HepG2 (cell line): ENCODE measurements at regions not wholly inside any gene's neighbourhood (a gene's known extent, or its start where the extent isn't known, plus 50 kb on each side); places are given as distances from the start of the nearest gene placed in this dataset.

ENCODE experiments used
- ATAC-seq: fragments of 200-7000 bp; cut with Tn5 transposase; 3 replicates; pipeline ENCODE4 v1.9.1; 2020; ENCODE audit warnings: mild to moderate bottlenecking, moderate library complexity
- BruUV-seq: library from RNA; stranded (reverse); fragments of 400-500 nt; replicated peaks from 2 replicates; lab custom pipeline; 2021; lab: Mats Ljungman, UMichigan
- CTCF ChIA-PET: fragments of 300-600 bp; formaldehyde crosslinking; extraction: SDS; loops from one replicate; lab custom pipeline; 2021; ENCODE audit warnings: low total read pairs, inconsistent platforms, low intra/inter-chr PET ratio; lab: Yijun Ruan, JAX
- POLR2A ChIA-PET: fragments of 350-600 bp; sonication (Branson Sonifier 250); formaldehyde crosslinking; loops from one replicate; lab custom pipeline; 2020; ENCODE audit warnings: antibody characterized with exemption, inconsistent platforms; lab: Yijun Ruan, JAX
- DNase-seq: peaks from one replicate; pipeline ENCODE4 v3.0.0-alpha.2; 2015; ENCODE audit warnings: low spot score
- FAIRE-seq: peaks from 3 replicates; lab custom pipeline; 2011; peaks lifted over from hg19 to GRCh38; lab: Jason Lieb, UNC
- H2AFZ ChIP-seq: one replicate; pipeline ENCODE4 v1.6.1; 2011; ENCODE audit warnings: low read length, inconsistent platforms
- H3K27ac ChIP-seq: fragments of 300-600 bp; 3 replicates; pipeline ENCODE4 v1.8.0; 2011; ENCODE audit warnings: mixed run types, mild to moderate bottlenecking, mixed read lengths, low read length, inconsistent platforms; ENCODE audit not compliant: insufficient read depth; ENCODE audit errors: extremely low read length
- H3K27me3 ChIP-seq, 2 experiments: fragments of 200-600 bp in 1 of 2; 2 replicates in 1 of 2; 3 replicates in 1 of 2; pipeline versions ENCODE4 v1.6.0 to v1.8.0; 2011; ENCODE audit warnings: low read length in 2 of 2, mild to moderate bottlenecking in 2 of 2, moderate library complexity in 2 of 2, inconsistent platforms in 1 of 2; ENCODE audit not compliant: insufficient read depth in 2 of 2, control insufficient read depth in 1 of 2
- H3K36me3 ChIP-seq, 2 experiments: fragments of 200-600 bp in 1 of 2; replicated peaks in 1 of 2; 2 replicates in 1 of 2; 3 replicates in 1 of 2; pipeline versions ENCODE4 v1.5.1 to v1.8.0; 2011; ENCODE audit warnings: low read length in 2 of 2, inconsistent platforms in 1 of 2; ENCODE audit not compliant: insufficient read depth in 2 of 2, control insufficient read depth in 1 of 2
- H3K4me1 ChIP-seq: 2 replicates; pipeline ENCODE4 v1.5.1; 2012; ENCODE audit warnings: low read length, inconsistent platforms; ENCODE audit not compliant: insufficient read depth
- H3K4me2 ChIP-seq: 2 replicates; pipeline ENCODE4 v1.6.0; 2011; ENCODE audit warnings: low read depth, low read length, inconsistent platforms
- H3K4me3 ChIP-seq, 3 experiments: fragments of 200-600 bp in 1 of 3; sonication (generic), shearing (Covaris generic) in 1 of 3; replicated peaks in 1 of 3; 2 replicates each; pipeline ENCODE4 v1.5.1; 2011 to 2016; ENCODE audit warnings: low read length in 3 of 3, inconsistent platforms in 2 of 3, low read depth in 2 of 3, mild to moderate bottlenecking in 2 of 3, control low read depth in 1 of 3, mixed read lengths in 1 of 3; ENCODE audit not compliant: insufficient read depth in 1 of 3
- H3K79me2 ChIP-seq: one replicate; pipeline ENCODE4 v1.6.1; 2011; ENCODE audit warnings: low read length, inconsistent platforms; ENCODE audit not compliant: insufficient read depth
- H3K9ac ChIP-seq: 2 replicates; pipeline ENCODE4 v1.6.0; 2011; ENCODE audit warnings: mild to moderate bottlenecking, low read depth, low read length, inconsistent platforms; ENCODE audit not compliant: insufficient read depth
- H3K9me3 ChIP-seq: 2 replicates; pipeline ENCODE4 v1.5.1; 2012; ENCODE audit warnings: mild to moderate bottlenecking, low read length
- H4K20me1 ChIP-seq: 2 replicates; pipeline ENCODE4 v1.6.0; 2011; ENCODE audit warnings: inconsistent platforms, mild to moderate bottlenecking, low read length, moderate library complexity; ENCODE audit not compliant: insufficient read depth
- CBX2 ChIP-seq, 2 experiments: fragments of 200-600 bp in 1 of 2; sonication (generic); formaldehyde crosslinking in 1 of 2; IDR thresholded peaks; 2 replicates each; pipeline versions ENCODE4 v1.7.0 to v1.8.1; 2018 to 2022; ENCODE audit warnings: low read depth in 2 of 2, low read length in 1 of 2, mild to moderate bottlenecking in 1 of 2, missing genetic modification reagents in 1 of 2
- GFI1 ChIP-seq: sonication (generic); formaldehyde crosslinking; IDR thresholded peaks from 2 replicates; pipeline ENCODE4 v1.5.0; 2020; ENCODE audit warnings: missing genetic modification reagents, mild to moderate bottlenecking, borderline replicate concordance
- KDM3A ChIP-seq: IDR thresholded peaks from 2 replicates; pipeline ENCODE4 v1.6.1; 2018; ENCODE audit warnings: low read depth, missing compliant biosample characterization
- KDM4B ChIP-seq: sonication (generic); formaldehyde crosslinking; IDR thresholded peaks from 2 replicates; pipeline ENCODE4 v1.4.0; 2020; ENCODE audit warnings: missing genetic modification reagents
- LCORL ChIP-seq, 2 experiments: fragments of 450-650 bp in 1 of 2; sonication (generic) in 1 of 2; formaldehyde crosslinking in 1 of 2; IDR thresholded peaks; 2 replicates each; pipeline versions ENCODE4 v1.5.0 to v1.6.1; 2017 to 2020; ENCODE audit warnings: antibody characterized with exemption in 1 of 2, missing genetic modification reagents in 1 of 2
- MED1 ChIP-seq: sonication (generic); formaldehyde crosslinking; IDR thresholded peaks from 2 replicates; pipeline ENCODE4 v1.4.0; 2020; ENCODE audit warnings: missing genetic modification reagents
- RXRA ChIP-seq: sonication (generic); formaldehyde crosslinking; IDR thresholded peaks from 2 replicates; pipeline ENCODE4 v1.5.1; 2020; ENCODE audit warnings: missing genetic modification reagents
- SMC3 ChIP-seq: IDR thresholded peaks from 2 replicates; pipeline ENCODE4 v1.6.1; 2011; ENCODE audit warnings: low read length, improper control_type of control experiment
- TCF12 ChIP-seq, 2 experiments: fragments of 450-650 bp in 1 of 2; sonication (generic) in 1 of 2; formaldehyde crosslinking in 1 of 2; IDR thresholded peaks; 2 replicates each; pipeline versions ENCODE4 v1.6.1 to v1.8.0; 2017 to 2022; ENCODE audit warnings: antibody characterized with exemption in 1 of 2, mild to moderate bottlenecking in 1 of 2, missing genetic modification reagents in 1 of 2, moderate library complexity in 1 of 2
- ZBTB2 ChIP-seq: sonication (generic); formaldehyde crosslinking; IDR thresholded peaks from 2 replicates; pipeline ENCODE4 v1.8.0; 2022; ENCODE audit warnings: low read depth, missing genetic modification reagents
- ZBTB21 ChIP-seq: sonication (generic); formaldehyde crosslinking; IDR thresholded peaks from 2 replicates; pipeline ENCODE4 v1.4.0; 2020; ENCODE audit warnings: missing genetic modification reagents
- ZBTB40 ChIP-seq, 2 experiments: fragments of 450-650 bp in 1 of 2; sonication (generic) in 1 of 2; formaldehyde crosslinking in 1 of 2; IDR thresholded peaks; 2 replicates each; pipeline versions ENCODE4 v1.6.1 to v1.8.0; 2016 to 2022; ENCODE audit warnings: antibody characterized with exemption in 1 of 2, mild to moderate bottlenecking in 1 of 2, missing genetic modification reagents in 1 of 2
- ZNF530 ChIP-seq: sonication (generic); formaldehyde crosslinking; IDR thresholded peaks from 2 replicates; pipeline ENCODE4 v1.5.0; 2020; ENCODE audit warnings: low read depth, mild to moderate bottlenecking, missing genetic modification reagents
- ZNF605 ChIP-seq: sonication (generic); formaldehyde crosslinking; IDR thresholded peaks from 2 replicates; pipeline ENCODE4 v1.8.0; 2022; ENCODE audit warnings: mild to moderate bottlenecking, missing genetic modification reagents
- ZNF720 ChIP-seq: sonication (generic); formaldehyde crosslinking; IDR thresholded peaks from 2 replicates; pipeline ENCODE4 v1.4.0; 2020; ENCODE audit warnings: missing genetic modification reagents
- ZNF768 ChIP-seq: sonication (generic); formaldehyde crosslinking; IDR thresholded peaks from 2 replicates; pipeline ENCODE4 v1.4.0; 2020; ENCODE audit warnings: missing genetic modification reagents
- WGBS: methylation state at CpG from one replicate; pipeline ENCODE4 v1.1.6; 2017; ENCODE audit warnings: low lambda C conversion rate; 5-methylcytosine and 5-hydroxymethylcytosine counted together
- in situ Hi-C: cut with HindIII; loops from 2 replicates; pipeline ENCODE4 v1.10.0; 2017; ENCODE audit warnings: low pct_unique_long_range_greater_than_20kb; ENCODE audit not compliant: extremely low pct_ligation_motif_present
- intact Hi-C: fragments of 100-400 bp; cut with micrococcal nuclease; formaldehyde crosslinking; loops from one replicate; pipeline ENCODE4 v1.10.0; 2022; ENCODE audit not compliant: unreplicated experiment

GRCh38 chr17:5730373-5730772 lies 146.1 kb upstream of the NLRP1 start:
- in situ Hi-C loops (no loop called here), intact Hi-C loops (no loop called here)
- ATAC-seq, result no peak
- DNase-seq, result no peak
- Histone ChIP-seq H3K4me2 (no peak overlapping the region), H3K27ac (no peak overlapping the region), H3K27me3 (no peaks in the 10 kb centered on the region; a peak in 1 of 5 replicates), H3K36me3 (no peaks in the 10 kb centered on the region), H3K4me1 (no peaks in the 10 kb centered on the region), H2AFZ (no peak overlapping the region), H4K20me1 (no peaks in the 10 kb centered on the region), H3K9me3 (no peaks in the 10 kb centered on the region), H3K4me3 (no peak overlapping the region), H3K79me2 (no peaks in the 10 kb centered on the region), H3K9ac (no peak overlapping the region)
- no peak for FAIRE-seq
- no TSS peak for BruUV-seq
- CTCF ChIA-PET, result no interaction called here
- 56% methylated on average over 3 of the region's 6 CpGs for WGBS
- POLR2A ChIA-PET, result no interaction called here
- no peak for TF ChIP-seq KDM3A (CRISPR knock-in tag)
- TF ChIP-seq GFI1, result no peak
- TF ChIP-seq CBX2 (IDR thresholded peaks at IDR 0.05; ENCODE audit: low read depth, low read length), result no peak
- no peak for TF ChIP-seq CBX2 (CRISPR knock-in tag; IDR thresholded peaks at IDR 0.05; ENCODE audit: low read depth)
- TF ChIP-seq SMC3, result no peak
- TF ChIP-seq TCF12 (IDR thresholded peaks at IDR 0.05), result no peak
- no peak for TF ChIP-seq TCF12 (CRISPR knock-in tag; IDR thresholded peaks at IDR 0.05)
- no peak for TF ChIP-seq KDM4B (CRISPR knock-in tag)
- TF ChIP-seq ZNF768 (CRISPR knock-in tag), result no peak
- TF ChIP-seq ZBTB21 (CRISPR knock-in tag), result no peak
- no peak for TF ChIP-seq LCORL (IDR thresholded peaks at IDR 0.05)
- TF ChIP-seq LCORL (CRISPR knock-in tag; IDR thresholded peaks at IDR 0.05), result no peak
- TF ChIP-seq ZNF605 (CRISPR knock-in tag), result no peak
- no peak for TF ChIP-seq ZBTB40 (IDR thresholded peaks at IDR 0.05)
- no peak for TF ChIP-seq ZBTB40 (CRISPR knock-in tag; IDR thresholded peaks at IDR 0.05)
- no peak for TF ChIP-seq ZBTB2 (CRISPR knock-in tag)
- no peak for TF ChIP-seq MED1
- TF ChIP-seq ZNF720 (CRISPR knock-in tag), result no peak
- TF ChIP-seq RXRA (CRISPR knock-in tag), result no peak
- TF ChIP-seq ZNF530 (CRISPR knock-in tag), result no peak
